ENCODE measurements at regions not wholly inside any gene's neighbourhood (a gene's known extent, or its start where the extent isn't known, plus 50 kb on each side); places are given as distances from the start of the nearest gene placed in this dataset.
A peak's percentile ranks its signal among the peaks of the same experiment; 100 is the strongest.

- Histone ChIP-seq H3K36me3 (ENCODE audit: control insufficient read depth in 3 of 3, insufficient read depth in 3 of 3, low read length in 3 of 3) (no peaks in the 10 kb centered on the region), H3K27ac (ENCODE audit: low read depth, low read length) (no peak overlapping the region), H3K4me3 (ENCODE audit: low read length in 3 of 3) (no peak overlapping the region), H3K9me3 (ENCODE audit: control insufficient read depth in 3 of 3, low read length in 3 of 3) (peaks cover 0 to 2% (median 0%) of the 10 kb centered on the region in 3 donors), H3K9ac (ENCODE audit: low read depth in 1 of 3, low read length in 3 of 3) (no peak overlapping the region), H3K27me3 (ENCODE audit: control insufficient read depth in 3 of 3, insufficient read depth in 3 of 3, low read length in 3 of 3) (peaks cover 0 to 5% (median 5%) of the 10 kb centered on the region in 3 donors), H3K4me1 (ENCODE audit: control insufficient read depth in 3 of 3, insufficient read depth in 3 of 3, low read length in 3 of 3) (peaks cover 0 to 2% (median 0%) of the 10 kb centered on the region in 3 donors)
Observed at GRCh38 chr11:70000228-70000627, 77.9 kb upstream of the ANO1 start.

- no peaks in the 10 kb centered on the region for H3K36me3 ChIP-seq (ENCODE audit: control insufficient read depth in 3 of 3, insufficient read depth in 3 of 3, low read length in 3 of 3)
- H3K9ac ChIP-seq (ENCODE audit: low read depth in 1 of 3, low read length in 3 of 3), result no peak overlapping the region
- H3K4me3 ChIP-seq (ENCODE audit: low read length in 3 of 3), result no peak overlapping the region
- no peaks in the 10 kb centered on the region for H3K9me3 ChIP-seq (ENCODE audit: control insufficient read depth in 3 of 3, low read length in 3 of 3)
- peaks cover 0 to 5% (median 4%) of the 10 kb centered on the region in 3 donors for H3K27me3 ChIP-seq (ENCODE audit: control insufficient read depth in 3 of 3, insufficient read depth in 3 of 3, low read length in 3 of 3)
- no peak overlapping the region for H3K27ac ChIP-seq (ENCODE audit: low read depth, low read length)
- peaks cover 0 to under 1% (median 0%) of the 10 kb centered on the region in 3 donors for H3K4me1 ChIP-seq (ENCODE audit: control insufficient read depth in 3 of 3, insufficient read depth in 3 of 3, low read length in 3 of 3)
Observed at GRCh38 chr11:70001246-70001645, 76.9 kb upstream of the ANO1 start.

- Histone ChIP-seq H3K27me3 (ENCODE audit: control insufficient read depth in 3 of 3, insufficient read depth in 3 of 3, low read length in 3 of 3) (peaks cover 0 to 5% (median 0%) of the 10 kb centered on the region in 3 donors), H3K9me3 (ENCODE audit: control insufficient read depth in 3 of 3, low read length in 3 of 3) (no peaks in the 10 kb centered on the region), H3K27ac (ENCODE audit: low read depth, low read length) (no peak overlapping the region), H3K36me3 (ENCODE audit: control insufficient read depth in 3 of 3, insufficient read depth in 3 of 3, low read length in 3 of 3) (no peaks in the 10 kb centered on the region), H3K4me1 (ENCODE audit: control insufficient read depth in 3 of 3, insufficient read depth in 3 of 3, low read length in 3 of 3) (no peaks in the 10 kb centered on the region), H3K4me3 (ENCODE audit: low read length in 3 of 3) (no peak overlapping the region), H3K9ac (ENCODE audit: low read depth in 1 of 3, low read length in 3 of 3) (no peak overlapping the region)
Observed at GRCh38 chr11:70002433-70002832, 75.7 kb upstream of the ANO1 start.

- Histone ChIP-seq H3K27me3 (ENCODE audit: control insufficient read depth in 3 of 3, insufficient read depth in 3 of 3, low read length in 3 of 3) (peaks cover 0 to 5% (median 4%) of the 10 kb centered on the region in 3 donors), H3K4me1 (ENCODE audit: control insufficient read depth in 3 of 3, insufficient read depth in 3 of 3, low read length in 3 of 3) (no peaks in the 10 kb centered on the region), H3K9ac (ENCODE audit: low read depth in 1 of 3, low read length in 3 of 3) (no peak overlapping the region), H3K36me3 (ENCODE audit: control insufficient read depth in 3 of 3, insufficient read depth in 3 of 3, low read length in 3 of 3) (no peaks in the 10 kb centered on the region), H3K4me3 (ENCODE audit: low read length in 3 of 3) (no peak overlapping the region), H3K27ac (ENCODE audit: low read depth, low read length) (no peak overlapping the region), H3K9me3 (ENCODE audit: control insufficient read depth in 3 of 3, low read length in 3 of 3) (no peaks in the 10 kb centered on the region)
Observed at GRCh38 chr11:70005107-70005818, 72.9 kb upstream of the ANO1 start.

- H3K27me3 ChIP-seq (ENCODE audit: control insufficient read depth in 3 of 3, insufficient read depth in 3 of 3, low read length in 3 of 3), result peaks cover 0 to 4% (median 2%) of the 10 kb centered on the region in 3 donors
- H3K4me3 ChIP-seq (ENCODE audit: low read length in 3 of 3), result no peak overlapping the region
- no peaks in the 10 kb centered on the region for H3K36me3 ChIP-seq (ENCODE audit: control insufficient read depth in 3 of 3, insufficient read depth in 3 of 3, low read length in 3 of 3)
- no peaks in the 10 kb centered on the region for H3K4me1 ChIP-seq (ENCODE audit: control insufficient read depth in 3 of 3, insufficient read depth in 3 of 3, low read length in 3 of 3)
- H3K27ac ChIP-seq (ENCODE audit: low read depth, low read length), result no peak overlapping the region
- H3K9ac ChIP-seq (ENCODE audit: low read depth in 1 of 3, low read length in 3 of 3), result no peak overlapping the region
- H3K9me3 ChIP-seq (ENCODE audit: control insufficient read depth in 3 of 3, low read length in 3 of 3), result no peaks in the 10 kb centered on the region
Observed at GRCh38 chr11:70007796-70008195, 70.3 kb upstream of the ANO1 start.

- H3K4me1 ChIP-seq (ENCODE audit: control insufficient read depth in 3 of 3, insufficient read depth in 3 of 3, low read length in 3 of 3), result no peaks in the 10 kb centered on the region
- H3K9ac ChIP-seq (ENCODE audit: low read depth in 1 of 3, low read length in 3 of 3), result no peak overlapping the region
- H3K36me3 ChIP-seq (ENCODE audit: control insufficient read depth in 3 of 3, insufficient read depth in 3 of 3, low read length in 3 of 3), result no peaks in the 10 kb centered on the region
- H3K4me3 ChIP-seq (ENCODE audit: low read length in 3 of 3), result no peak overlapping the region
- H3K27ac ChIP-seq (ENCODE audit: low read depth, low read length), result no peak overlapping the region
- peaks cover 0 to 4% (median 0%) of the 10 kb centered on the region in 3 donors for H3K27me3 ChIP-seq (ENCODE audit: control insufficient read depth in 3 of 3, insufficient read depth in 3 of 3, low read length in 3 of 3)
- H3K9me3 ChIP-seq (ENCODE audit: control insufficient read depth in 3 of 3, low read length in 3 of 3), result no peaks in the 10 kb centered on the region
Observed at GRCh38 chr11:70010774-70011173, 67.3 kb upstream of the ANO1 start.

GRCh38 chr11:70012134-70012733 lies 65.9 kb upstream of the ANO1 start:
- Histone ChIP-seq H3K27ac (ENCODE audit: low read depth, low read length) (no peak overlapping the region), H3K4me3 (ENCODE audit: low read length in 3 of 3) (no peak overlapping the region), H3K9me3 (ENCODE audit: control insufficient read depth in 3 of 3, low read length in 3 of 3) (no peaks in the 10 kb centered on the region), H3K4me1 (ENCODE audit: control insufficient read depth in 3 of 3, insufficient read depth in 3 of 3, low read length in 3 of 3) (no peaks in the 10 kb centered on the region), H3K36me3 (ENCODE audit: control insufficient read depth in 3 of 3, insufficient read depth in 3 of 3, low read length in 3 of 3) (no peaks in the 10 kb centered on the region), H3K9ac (ENCODE audit: low read depth in 1 of 3, low read length in 3 of 3) (no peak overlapping the region), H3K27me3 (ENCODE audit: control insufficient read depth in 3 of 3, insufficient read depth in 3 of 3, low read length in 3 of 3) (peaks cover 0 to 6% (median 0%) of the 10 kb centered on the region in 3 donors)

- Histone ChIP-seq H3K27me3 (ENCODE audit: control insufficient read depth in 3 of 3, insufficient read depth in 3 of 3, low read length in 3 of 3) (peaks cover under 1 to 5% (median 3%) of the 10 kb centered on the region in 3 donors), H3K9me3 (ENCODE audit: control insufficient read depth in 3 of 3, low read length in 3 of 3) (no peaks in the 10 kb centered on the region), H3K4me3 (ENCODE audit: low read length in 3 of 3) (no peak overlapping the region)
Observed at GRCh38 chr11:70014291-70014690, 63.8 kb upstream of the ANO1 start.

GRCh38 chr11:70016666-70017367 lies 61.3 kb upstream of the ANO1 start:
- Histone ChIP-seq H3K27me3 (ENCODE audit: control insufficient read depth in 3 of 3, insufficient read depth in 3 of 3, low read length in 3 of 3) (peaks cover 3 to 7% (median 5%) of the 10 kb centered on the region in 3 donors), H3K4me1 (ENCODE audit: control insufficient read depth in 3 of 3, insufficient read depth in 3 of 3, low read length in 3 of 3) (peaks cover 0 to 12% (median 8%) of the 10 kb centered on the region in 3 donors), H3K27ac (ENCODE audit: low read depth, low read length) (no peak overlapping the region), H3K9ac (ENCODE audit: low read depth in 1 of 3, low read length in 3 of 3) (no peak overlapping the region), H3K9me3 (ENCODE audit: control insufficient read depth in 3 of 3, low read length in 3 of 3) (no peaks in the 10 kb centered on the region), H3K36me3 (ENCODE audit: control insufficient read depth in 3 of 3, insufficient read depth in 3 of 3, low read length in 3 of 3) (no peaks in the 10 kb centered on the region), H3K4me3 (ENCODE audit: low read length in 3 of 3) (no peak overlapping the region)

More at GRCh38 chr11:70014291-70014690, 63.8 kb upstream of the ANO1 start:
- H3K36me3 ChIP-seq (ENCODE audit: control insufficient read depth in 3 of 3, insufficient read depth in 3 of 3, low read length in 3 of 3), result no peaks in the 10 kb centered on the region
- H3K27ac ChIP-seq (ENCODE audit: low read depth, low read length), result no peak overlapping the region
- no peak overlapping the region for H3K9ac ChIP-seq (ENCODE audit: low read depth in 1 of 3, low read length in 3 of 3)
- H3K4me1 ChIP-seq (ENCODE audit: control insufficient read depth in 3 of 3, insufficient read depth in 3 of 3, low read length in 3 of 3), result peaks cover 0 to 2% (median 2%) of the 10 kb centered on the region in 3 donors

GRCh38 chr11:70018816-70019215 lies 59.3 kb upstream of the ANO1 start:
- H3K4me1 ChIP-seq (ENCODE audit: control insufficient read depth in 3 of 3, insufficient read depth in 3 of 3, low read length in 3 of 3), result peaks cover 0 to 12% (median 8%) of the 10 kb centered on the region in 3 donors
- H3K27ac ChIP-seq (ENCODE audit: low read depth, low read length), result peak overlapping the region; percentile 78
- H3K9ac ChIP-seq (ENCODE audit: low read depth in 1 of 3, low read length in 3 of 3), result no peak overlapping the region
- H3K4me3 ChIP-seq (ENCODE audit: low read length in 3 of 3), result no peak overlapping the region
- H3K36me3 ChIP-seq (ENCODE audit: control insufficient read depth in 3 of 3, insufficient read depth in 3 of 3, low read length in 3 of 3), result no peaks in the 10 kb centered on the region
- H3K9me3 ChIP-seq (ENCODE audit: control insufficient read depth in 3 of 3, low read length in 3 of 3), result peaks cover 0 to 3% (median 0%) of the 10 kb centered on the region in 3 donors
- H3K27me3 ChIP-seq (ENCODE audit: control insufficient read depth in 3 of 3, insufficient read depth in 3 of 3, low read length in 3 of 3), result peaks cover 3 to 9% (median 7%) of the 10 kb centered on the region in 3 donors
